DOHH2 (cell line): ENCODE measurements at regions not wholly inside any gene's neighbourhood (a gene's known extent, or its start where the extent isn't known, plus 50 kb on each side); places are given as distances from the start of the nearest gene placed in this dataset.

Experiments used
- H3F3A ChIP-seq: fragments of 200-600 bp; sonication (generic), shearing (Covaris generic); 2 replicates; pipeline ENCODE4 v1.6.0; 2016; ENCODE audit warnings: antibody characterized with exemption, mild to moderate bottlenecking; ENCODE audit not compliant: control insufficient read depth, insufficient read depth
- H3K27ac ChIP-seq: fragments of 200-600 bp; sonication (generic); 2 replicates; pipeline ENCODE4 v1.5.1; 2014; ENCODE audit warnings: low read depth, mild to moderate bottlenecking, low read length, moderate library complexity
- H3K27me3 ChIP-seq: fragments of 200-600 bp; sonication (generic); 2 replicates; pipeline ENCODE4 v1.6.1; 2014; ENCODE audit warnings: mild to moderate bottlenecking, low read length, mixed read lengths; ENCODE audit not compliant: control insufficient read depth
- H3K36me3 ChIP-seq: fragments of 200-600 bp; sonication (generic); 2 replicates; pipeline ENCODE4 v1.6.1; 2014; ENCODE audit warnings: mild to moderate bottlenecking, low read length, moderate library complexity, mixed read lengths; ENCODE audit not compliant: control insufficient read depth
- H3K4me1 ChIP-seq: fragments of 200-600 bp; sonication (generic); 2 replicates; pipeline ENCODE4 v1.6.1; 2014; ENCODE audit warnings: mild to moderate bottlenecking, low read length, mixed read lengths; ENCODE audit not compliant: control insufficient read depth
- H3K4me2 ChIP-seq: fragments of 200-600 bp; sonication (generic); 2 replicates; pipeline ENCODE4 v1.6.0; 2014; ENCODE audit warnings: mild to moderate bottlenecking, low read length, moderate library complexity
- H3K4me3 ChIP-seq: fragments of 200-600 bp; sonication (generic); 2 replicates; pipeline ENCODE4 v1.5.1; 2014; ENCODE audit warnings: mild to moderate bottlenecking, low read length, mixed read lengths
- H3K79me2 ChIP-seq: fragments of 200-600 bp; sonication (generic); 2 replicates; pipeline ENCODE4 v1.6.1; 2014; ENCODE audit warnings: mild to moderate bottlenecking, low read length, mixed read lengths; ENCODE audit not compliant: control insufficient read depth
- H3K9me2 ChIP-seq: fragments of 200-600 bp; sonication (generic); replicated peaks from 2 replicates; pipeline ENCODE4 v1.6.1; 2014; ENCODE audit warnings: mild to moderate bottlenecking, low read length, mixed read lengths; ENCODE audit not compliant: control insufficient read depth
- H3K9me3 ChIP-seq: fragments of 200-600 bp; sonication (generic); 2 replicates; pipeline ENCODE4 v1.6.1; 2014; ENCODE audit warnings: antibody characterized with exemption, low read length, mixed read lengths; ENCODE audit not compliant: control insufficient read depth, insufficient read depth
- H4K20me1 ChIP-seq: fragments of 200-600 bp; sonication (generic); 2 replicates; pipeline ENCODE4 v1.6.0; 2014; ENCODE audit warnings: low read depth, mild to moderate bottlenecking, antibody characterized with exemption, low read length, moderate library complexity; ENCODE audit not compliant: control insufficient read depth, insufficient read depth
- EZH2phosphoT487 ChIP-seq: fragments of 200-600 bp; sonication (generic); IDR thresholded peaks from 2 replicates; pipeline ENCODE4 v1.6.1; 2017; ENCODE audit warnings: borderline replicate concordance, mild to moderate bottlenecking, antibody characterized with exemption, low read length, moderate library complexity, mixed read lengths
- TF ChIP-seq, protein P1 (sequence below): fragments of 200-600 bp; sonication (generic); IDR thresholded peaks from one replicate; pipeline ENCODE4 v1.5.1; 2014; ENCODE audit warnings: antibody characterized with exemption, mild to moderate bottlenecking, low read depth, low read length; ENCODE audit not compliant: poor library complexity, severe bottlenecking

DNA sequence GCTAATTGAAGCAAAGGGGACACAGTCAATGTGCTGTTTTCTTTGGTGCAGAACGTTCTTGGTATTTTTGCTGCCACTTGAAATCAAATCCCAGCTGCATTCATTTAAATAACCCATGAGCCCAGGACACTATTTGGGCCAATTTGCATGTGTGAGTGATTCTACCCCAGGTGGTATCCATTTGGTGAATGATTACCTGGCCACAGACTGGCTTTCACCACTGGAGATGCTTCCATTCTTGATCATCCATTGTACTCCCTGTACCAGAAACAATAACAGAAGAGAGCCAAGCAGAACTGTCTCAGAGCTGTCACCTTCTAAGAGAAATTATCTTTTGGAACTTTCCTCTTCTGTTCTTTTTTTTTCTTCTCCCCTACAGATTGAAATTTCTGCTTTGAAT is 139.7 kb upstream of the RARB start:
- Histone ChIP-seq H3K36me3 (no peaks in the 10 kb centered on the region), H3K4me1 (no peaks in the 10 kb centered on the region), H3K27me3 (no peaks in the 10 kb centered on the region), H3K9me3 (no peaks in the 10 kb centered on the region), H3K27ac (no peak overlapping the region), H3K4me3 (no peak overlapping the region), H4K20me1 (no peaks in the 10 kb centered on the region), H3K79me2 (no peaks in the 10 kb centered on the region), H3F3A (no peaks in the 10 kb centered on the region), H3K9me2 (no peaks in the 10 kb centered on the region), H3K4me2 (no peak overlapping the region)
- no peak for TF ChIP-seq EZH2phosphoT487
- TF ChIP-seq, protein P1, sequence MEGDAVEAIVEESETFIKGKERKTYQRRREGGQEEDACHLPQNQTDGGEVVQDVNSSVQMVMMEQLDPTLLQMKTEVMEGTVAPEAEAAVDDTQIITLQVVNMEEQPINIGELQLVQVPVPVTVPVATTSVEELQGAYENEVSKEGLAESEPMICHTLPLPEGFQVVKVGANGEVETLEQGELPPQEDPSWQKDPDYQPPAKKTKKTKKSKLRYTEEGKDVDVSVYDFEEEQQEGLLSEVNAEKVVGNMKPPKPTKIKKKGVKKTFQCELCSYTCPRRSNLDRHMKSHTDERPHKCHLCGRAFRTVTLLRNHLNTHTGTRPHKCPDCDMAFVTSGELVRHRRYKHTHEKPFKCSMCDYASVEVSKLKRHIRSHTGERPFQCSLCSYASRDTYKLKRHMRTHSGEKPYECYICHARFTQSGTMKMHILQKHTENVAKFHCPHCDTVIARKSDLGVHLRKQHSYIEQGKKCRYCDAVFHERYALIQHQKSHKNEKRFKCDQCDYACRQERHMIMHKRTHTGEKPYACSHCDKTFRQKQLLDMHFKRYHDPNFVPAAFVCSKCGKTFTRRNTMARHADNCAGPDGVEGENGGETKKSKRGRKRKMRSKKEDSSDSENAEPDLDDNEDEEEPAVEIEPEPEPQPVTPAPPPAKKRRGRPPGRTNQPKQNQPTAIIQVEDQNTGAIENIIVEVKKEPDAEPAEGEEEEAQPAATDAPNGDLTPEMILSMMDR, result no peak

DNA sequence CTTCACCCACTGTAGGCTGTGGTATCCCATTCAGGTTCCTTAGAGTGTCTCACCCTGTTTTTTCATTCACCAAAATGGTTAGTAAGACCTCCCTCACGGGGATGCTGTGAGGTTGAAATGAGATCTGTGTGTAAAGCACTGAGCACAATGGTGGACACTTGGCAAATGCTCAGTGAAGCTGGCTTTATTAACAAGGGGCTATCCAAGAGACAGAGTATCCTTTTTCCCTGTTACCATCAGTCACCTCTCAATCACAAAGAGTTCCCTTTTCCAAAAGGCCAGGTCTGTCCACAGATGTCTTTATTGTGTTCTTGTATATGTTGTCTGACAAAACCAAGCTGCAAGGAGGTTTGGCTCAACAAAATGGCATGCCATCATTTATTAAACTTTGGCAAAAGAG is 138.9 kb upstream of the RARB start:
- no peak for TF ChIP-seq EZH2phosphoT487
- TF ChIP-seq, protein P1, result no peak
- no peaks in the 10 kb centered on the region for H3K36me3 ChIP-seq
- H3K4me1 ChIP-seq, result no peaks in the 10 kb centered on the region

DNA sequence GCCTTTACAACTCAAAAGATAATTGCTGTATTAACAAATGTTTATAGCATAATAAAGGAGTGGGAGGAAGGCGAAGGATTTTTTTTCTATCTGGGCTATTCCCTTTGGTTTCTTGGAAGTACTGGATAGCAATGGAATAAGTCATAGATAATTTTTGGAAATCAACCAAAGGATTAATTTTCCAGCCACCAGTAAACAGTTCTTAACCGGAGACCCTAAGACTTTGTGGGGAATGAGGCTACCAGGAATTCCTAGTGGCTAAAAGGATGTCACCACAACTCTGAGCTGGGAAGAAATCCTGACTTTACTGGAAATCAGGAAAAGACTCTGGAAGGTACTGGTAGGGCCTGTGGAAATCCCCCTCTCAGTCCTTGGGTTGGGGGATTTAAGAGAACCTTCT is 138.4 kb upstream of the RARB start:
- Histone ChIP-seq H3K79me2 (no peaks in the 10 kb centered on the region), H3K4me3 (no peak overlapping the region), H4K20me1 (no peaks in the 10 kb centered on the region), H3K27me3 (no peaks in the 10 kb centered on the region), H3K36me3 (no peaks in the 10 kb centered on the region), H3K9me3 (no peaks in the 10 kb centered on the region), H3K9me2 (no peaks in the 10 kb centered on the region), H3F3A (no peaks in the 10 kb centered on the region), H3K4me1 (no peaks in the 10 kb centered on the region), H3K27ac (no peak overlapping the region), H3K4me2 (no peak overlapping the region)
- TF ChIP-seq, protein P1, result no peak
- TF ChIP-seq EZH2phosphoT487, result no peak

More for the DNA sequence above, 138.9 kb upstream of the RARB start:
- no peaks in the 10 kb centered on the region for H3F3A ChIP-seq
- H3K4me2 ChIP-seq, result no peak overlapping the region
- H3K79me2 ChIP-seq, result no peaks in the 10 kb centered on the region
- no peaks in the 10 kb centered on the region for H3K27me3 ChIP-seq
- H4K20me1 ChIP-seq, result no peaks in the 10 kb centered on the region
- no peak overlapping the region for H3K4me3 ChIP-seq
- no peak overlapping the region for H3K27ac ChIP-seq
- no peaks in the 10 kb centered on the region for H3K9me2 ChIP-seq
- no peaks in the 10 kb centered on the region for H3K9me3 ChIP-seq

DNA sequence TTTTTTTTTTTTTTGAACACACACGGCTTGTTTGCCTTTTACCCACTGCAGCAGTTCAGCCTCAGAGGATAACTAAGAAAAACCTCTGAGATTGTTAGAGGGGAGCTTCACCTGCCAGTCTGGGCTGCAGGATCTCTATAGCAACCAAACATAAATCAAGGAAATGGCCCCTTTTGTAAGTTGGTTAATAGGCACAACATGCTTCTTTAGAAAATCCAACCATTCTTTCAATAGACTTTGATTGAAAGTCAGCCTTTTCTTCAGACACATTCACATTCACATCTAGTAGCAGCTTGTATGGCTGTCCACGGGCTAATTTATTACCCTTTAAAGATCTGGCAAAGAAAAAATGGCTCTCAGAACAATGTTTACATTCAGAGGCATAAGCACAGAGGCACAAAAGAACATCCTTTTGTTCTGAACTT is 136.6 kb upstream of the RARB start:
- H3K4me2 ChIP-seq, result no peak overlapping the region
- H3K27me3 ChIP-seq, result no peaks in the 10 kb centered on the region
- H4K20me1 ChIP-seq, result no peaks in the 10 kb centered on the region
- H3K27ac ChIP-seq, result no peak overlapping the region
- H3K4me1 ChIP-seq, result no peaks in the 10 kb centered on the region
- H3K36me3 ChIP-seq, result no peaks in the 10 kb centered on the region
- H3K9me2 ChIP-seq, result no peaks in the 10 kb centered on the region
- H3F3A ChIP-seq, result no peaks in the 10 kb centered on the region
- no peaks in the 10 kb centered on the region for H3K9me3 ChIP-seq
- no peak overlapping the region for H3K4me3 ChIP-seq
- no peaks in the 10 kb centered on the region for H3K79me2 ChIP-seq
- TF ChIP-seq EZH2phosphoT487, result no peak
- TF ChIP-seq, protein P1, result no peak
